GM23338 (cell line): ENCODE measurements at regions not wholly inside any gene's neighbourhood (a gene's known extent, or its start where the extent isn't known, plus 50 kb on each side); places are given as distances from the start of the nearest gene placed in this dataset.

Experiments used
- ATAC-seq: fragments of 200-7000 bp; cut with Tn5 transposase; 3 replicates; pipeline ENCODE4 v1.9.1; 2020
- DNase-seq: peaks from one replicate; pipeline ENCODE4 v3.0.0-alpha.2; 2015; ENCODE audit warnings: low spot score
- H2AFZ ChIP-seq: fragments of 200-600 bp; sonication (generic); 2 replicates; pipeline ENCODE4 v1.8.0; 2016; ENCODE audit warnings: antibody characterized with exemption, mild to moderate bottlenecking, moderate library complexity
- H3F3A ChIP-seq: fragments of 200-600 bp; sonication (generic); replicated peaks from 2 replicates; pipeline ENCODE4 v1.8.0; 2017; ENCODE audit warnings: antibody characterized with exemption, mixed run types, low read depth
- H3K27ac ChIP-seq: fragments of 200-600 bp; sonication (generic); 2 replicates; pipeline ENCODE4 v1.6.1; 2016; ENCODE audit warnings: low read depth
- H3K27me3 ChIP-seq: fragments of 200-600 bp; sonication (generic); 2 replicates; pipeline ENCODE4 v1.8.0; 2016; ENCODE audit warnings: mild to moderate bottlenecking, mixed run types, moderate library complexity; ENCODE audit not compliant: insufficient read depth
- H3K36me3 ChIP-seq: fragments of 200-600 bp; sonication (generic); 2 replicates; pipeline ENCODE4 v1.8.0; 2016; ENCODE audit warnings: mild to moderate bottlenecking; ENCODE audit not compliant: insufficient read depth
- H3K4me1 ChIP-seq: fragments of 200-600 bp; sonication (generic); 2 replicates; pipeline ENCODE4 v1.8.0; 2016; ENCODE audit warnings: mild to moderate bottlenecking, moderate library complexity; ENCODE audit not compliant: insufficient read depth
- H3K4me2 ChIP-seq: fragments of 200-600 bp; sonication (generic); 2 replicates; pipeline ENCODE4 v1.7.1; 2017; ENCODE audit warnings: mixed run types
- H3K4me3 ChIP-seq: fragments of 200-600 bp; sonication (generic); 2 replicates; pipeline ENCODE4 v1.6.1; 2016; ENCODE audit warnings: mixed run types
- H3K79me2 ChIP-seq: fragments of 200-600 bp; sonication (generic); replicated peaks from 2 replicates; pipeline ENCODE4 v1.8.0; 2017; ENCODE audit warnings: mild to moderate bottlenecking; ENCODE audit not compliant: insufficient read depth
- H3K9me2 ChIP-seq: fragments of 200-600 bp; sonication (generic); 2 replicates; pipeline ENCODE4 v1.8.0; 2017; ENCODE audit not compliant: insufficient read depth
- H4K20me1 ChIP-seq: fragments of 200-600 bp; sonication (generic); replicated peaks from 2 replicates; pipeline ENCODE4 v1.8.0; 2017; ENCODE audit warnings: mild to moderate bottlenecking; ENCODE audit not compliant: insufficient read depth
- H3K27ac Mint-ChIP-seq: 2 replicates; pipeline ENCODE4 v1.8.0; 2020; ENCODE audit warnings: inconsistent platforms, mild to moderate bottlenecking, moderate library complexity, mixed read lengths
- H3K27me3 Mint-ChIP-seq: 3 replicates; pipeline ENCODE4 v1.8.0; 2022; ENCODE audit warnings: low read depth, mild to moderate bottlenecking, moderate library complexity, mixed read lengths, inconsistent platforms; ENCODE audit not compliant: insufficient read depth, poor library complexity
- H3K36me3 Mint-ChIP-seq: 3 replicates; pipeline ENCODE4 v1.8.0; 2021; ENCODE audit warnings: low read depth, mild to moderate bottlenecking, inconsistent platforms, moderate library complexity, mixed read lengths
- H3K4me1 Mint-ChIP-seq: 3 replicates; pipeline ENCODE4 v1.8.0; 2020; ENCODE audit warnings: mild to moderate bottlenecking, inconsistent platforms, mixed read lengths
- H3K4me3 Mint-ChIP-seq: 3 replicates; pipeline ENCODE4 v1.8.0; 2021; ENCODE audit warnings: moderate library complexity, mild to moderate bottlenecking, inconsistent platforms, mixed read lengths
- H3K9me3 Mint-ChIP-seq: 3 replicates; pipeline ENCODE4 v1.8.0; 2020; ENCODE audit warnings: moderate library complexity, mild to moderate bottlenecking, inconsistent platforms, mixed read lengths
- CREB1 ChIP-seq: fragments of 250-450 bp; sonication (Bioruptor Pico); IDR thresholded peaks from 2 replicates; pipeline ENCODE4 v1.5.0; 2020; ENCODE audit warnings: low read depth, mild to moderate bottlenecking, moderate library complexity
- EZH2 ChIP-seq: fragments of 200-600 bp; sonication (generic); IDR thresholded peaks from one replicate; pipeline ENCODE4 v1.8.0; 2017; ENCODE audit warnings: antibody characterized with exemption, mild to moderate bottlenecking, low read depth; ENCODE audit not compliant: unreplicated experiment
- EZH2phosphoT487 ChIP-seq: fragments of 200-600 bp; sonication (generic); IDR thresholded peaks from one replicate; pipeline ENCODE4 v1.8.1; 2018; ENCODE audit warnings: antibody characterized with exemption; ENCODE audit not compliant: unreplicated experiment
- JUNB ChIP-seq: IDR thresholded peaks from one replicate; pipeline ENCODE4 v1.6.1; 2016; ENCODE audit warnings: antibody characterized with exemption; ENCODE audit not compliant: unreplicated experiment
- NANOG ChIP-seq: IDR thresholded peaks from 2 replicates; pipeline ENCODE4 v1.6.1; 2016; ENCODE audit warnings: antibody characterized with exemption, borderline replicate concordance
- STAT1 ChIP-seq: IDR thresholded peaks from one replicate; pipeline ENCODE4 v1.6.1; 2016; ENCODE audit warnings: antibody characterized with exemption; ENCODE audit not compliant: unreplicated experiment
- ZNF114 ChIP-seq: fragments of 250-450 bp; sonication (Bioruptor Pico); IDR thresholded peaks from 2 replicates; pipeline ENCODE4 v1.5.0; 2020; ENCODE audit warnings: mild to moderate bottlenecking, moderate library complexity
- ZNF331 ChIP-seq: fragments of 250-450 bp; sonication (Bioruptor Pico); IDR thresholded peaks from 2 replicates; pipeline ENCODE4 v1.5.0; 2020; ENCODE audit warnings: low read depth, mild to moderate bottlenecking, moderate library complexity
- TF ChIP-seq, protein P1 (sequence below), 2 experiments: fragments of 200-600 bp in 1 of 2; sonication (generic) in 1 of 2; conservative IDR thresholded peaks; 2 replicates each; pipeline versions ENCODE4 v1.5.1 to v1.6.1; 2016 to 2017; ENCODE audit warnings: antibody characterized with exemption in 2 of 2, low read depth in 2 of 2, mild to moderate bottlenecking in 2 of 2, moderate library complexity in 1 of 2
- TF ChIP-seq, protein P2 (sequence below): IDR thresholded peaks from 2 replicates; pipeline ENCODE4 v1.6.1; 2016; ENCODE audit warnings: antibody characterized with exemption
- TF ChIP-seq, protein P3 (sequence below): IDR thresholded peaks from one replicate; pipeline ENCODE4 v1.6.1; 2018; ENCODE audit warnings: antibody characterized with exemption; ENCODE audit not compliant: unreplicated experiment

DNA sequence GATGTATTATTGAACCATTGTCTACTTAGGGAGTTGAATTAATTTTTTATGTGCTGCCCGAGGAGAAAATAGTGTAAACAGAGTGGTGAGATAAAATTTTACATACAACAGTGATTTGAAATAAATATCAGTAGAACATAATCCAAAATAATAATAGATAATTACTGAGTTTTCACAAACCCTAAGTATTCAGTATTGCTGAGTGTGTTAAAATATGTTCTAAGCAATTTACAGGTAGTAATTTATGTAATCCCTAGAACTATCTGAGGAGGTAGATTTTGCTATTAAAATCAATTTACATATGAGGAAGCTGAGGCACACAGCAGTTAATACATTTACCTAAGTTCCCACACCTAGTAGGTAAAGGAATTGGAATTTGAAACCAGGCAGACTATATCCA is 134.7 kb upstream of the FAT1 start (continued):
- TF ChIP-seq CREB1 (CRISPR knock-in tag): no peak
- TF ChIP-seq ZNF331 (CRISPR knock-in tag): no peak
- no peak for TF ChIP-seq EZH2
- TF ChIP-seq, protein P1, sequence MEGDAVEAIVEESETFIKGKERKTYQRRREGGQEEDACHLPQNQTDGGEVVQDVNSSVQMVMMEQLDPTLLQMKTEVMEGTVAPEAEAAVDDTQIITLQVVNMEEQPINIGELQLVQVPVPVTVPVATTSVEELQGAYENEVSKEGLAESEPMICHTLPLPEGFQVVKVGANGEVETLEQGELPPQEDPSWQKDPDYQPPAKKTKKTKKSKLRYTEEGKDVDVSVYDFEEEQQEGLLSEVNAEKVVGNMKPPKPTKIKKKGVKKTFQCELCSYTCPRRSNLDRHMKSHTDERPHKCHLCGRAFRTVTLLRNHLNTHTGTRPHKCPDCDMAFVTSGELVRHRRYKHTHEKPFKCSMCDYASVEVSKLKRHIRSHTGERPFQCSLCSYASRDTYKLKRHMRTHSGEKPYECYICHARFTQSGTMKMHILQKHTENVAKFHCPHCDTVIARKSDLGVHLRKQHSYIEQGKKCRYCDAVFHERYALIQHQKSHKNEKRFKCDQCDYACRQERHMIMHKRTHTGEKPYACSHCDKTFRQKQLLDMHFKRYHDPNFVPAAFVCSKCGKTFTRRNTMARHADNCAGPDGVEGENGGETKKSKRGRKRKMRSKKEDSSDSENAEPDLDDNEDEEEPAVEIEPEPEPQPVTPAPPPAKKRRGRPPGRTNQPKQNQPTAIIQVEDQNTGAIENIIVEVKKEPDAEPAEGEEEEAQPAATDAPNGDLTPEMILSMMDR (conservative IDR thresholded peaks at IDR 0.05; ENCODE audit: low read depth in 2 of 2): no peak
- no peak for TF ChIP-seq JUNB
- no peak for TF ChIP-seq EZH2phosphoT487
- TF ChIP-seq, protein P2, sequence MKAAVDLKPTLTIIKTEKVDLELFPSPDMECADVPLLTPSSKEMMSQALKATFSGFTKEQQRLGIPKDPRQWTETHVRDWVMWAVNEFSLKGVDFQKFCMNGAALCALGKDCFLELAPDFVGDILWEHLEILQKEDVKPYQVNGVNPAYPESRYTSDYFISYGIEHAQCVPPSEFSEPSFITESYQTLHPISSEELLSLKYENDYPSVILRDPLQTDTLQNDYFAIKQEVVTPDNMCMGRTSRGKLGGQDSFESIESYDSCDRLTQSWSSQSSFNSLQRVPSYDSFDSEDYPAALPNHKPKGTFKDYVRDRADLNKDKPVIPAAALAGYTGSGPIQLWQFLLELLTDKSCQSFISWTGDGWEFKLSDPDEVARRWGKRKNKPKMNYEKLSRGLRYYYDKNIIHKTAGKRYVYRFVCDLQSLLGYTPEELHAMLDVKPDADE: no peak
- TF ChIP-seq ZNF114 (CRISPR knock-in tag): no peak
- no peak for TF ChIP-seq STAT1
- TF ChIP-seq, protein P3, sequence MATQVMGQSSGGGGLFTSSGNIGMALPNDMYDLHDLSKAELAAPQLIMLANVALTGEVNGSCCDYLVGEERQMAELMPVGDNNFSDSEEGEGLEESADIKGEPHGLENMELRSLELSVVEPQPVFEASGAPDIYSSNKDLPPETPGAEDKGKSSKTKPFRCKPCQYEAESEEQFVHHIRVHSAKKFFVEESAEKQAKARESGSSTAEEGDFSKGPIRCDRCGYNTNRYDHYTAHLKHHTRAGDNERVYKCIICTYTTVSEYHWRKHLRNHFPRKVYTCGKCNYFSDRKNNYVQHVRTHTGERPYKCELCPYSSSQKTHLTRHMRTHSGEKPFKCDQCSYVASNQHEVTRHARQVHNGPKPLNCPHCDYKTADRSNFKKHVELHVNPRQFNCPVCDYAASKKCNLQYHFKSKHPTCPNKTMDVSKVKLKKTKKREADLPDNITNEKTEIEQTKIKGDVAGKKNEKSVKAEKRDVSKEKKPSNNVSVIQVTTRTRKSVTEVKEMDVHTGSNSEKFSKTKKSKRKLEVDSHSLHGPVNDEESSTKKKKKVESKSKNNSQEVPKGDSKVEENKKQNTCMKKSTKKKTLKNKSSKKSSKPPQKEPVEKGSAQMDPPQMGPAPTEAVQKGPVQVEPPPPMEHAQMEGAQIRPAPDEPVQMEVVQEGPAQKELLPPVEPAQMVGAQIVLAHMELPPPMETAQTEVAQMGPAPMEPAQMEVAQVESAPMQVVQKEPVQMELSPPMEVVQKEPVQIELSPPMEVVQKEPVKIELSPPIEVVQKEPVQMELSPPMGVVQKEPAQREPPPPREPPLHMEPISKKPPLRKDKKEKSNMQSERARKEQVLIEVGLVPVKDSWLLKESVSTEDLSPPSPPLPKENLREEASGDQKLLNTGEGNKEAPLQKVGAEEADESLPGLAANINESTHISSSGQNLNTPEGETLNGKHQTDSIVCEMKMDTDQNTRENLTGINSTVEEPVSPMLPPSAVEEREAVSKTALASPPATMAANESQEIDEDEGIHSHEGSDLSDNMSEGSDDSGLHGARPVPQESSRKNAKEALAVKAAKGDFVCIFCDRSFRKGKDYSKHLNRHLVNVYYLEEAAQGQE: no peak
- TF ChIP-seq NANOG: no peak

DNA sequence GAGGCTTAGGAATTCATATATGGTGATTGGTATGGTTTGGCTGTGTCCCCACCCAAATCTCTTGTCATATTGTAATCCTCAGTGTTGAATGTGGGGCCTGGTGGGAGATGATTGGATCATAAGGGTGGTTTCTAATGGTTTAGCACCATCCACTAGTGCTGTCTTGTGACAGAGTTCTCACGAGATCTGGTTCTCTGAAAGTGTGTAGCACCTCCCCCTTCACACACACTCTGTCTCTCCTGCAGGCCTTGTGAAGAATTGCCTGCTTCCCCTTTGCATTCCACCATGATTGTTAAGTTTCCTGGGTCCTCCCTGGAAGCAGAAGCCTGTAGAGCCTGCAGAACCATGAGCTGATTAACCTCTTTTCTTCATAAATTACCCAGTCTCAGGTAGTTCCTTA is 135.8 kb upstream of the FAT1 start:
- H3K4me1 Mint-ChIP-seq: no peaks in the 10 kb centered on the region
- H2AFZ ChIP-seq: peak overlapping the region; percentile 24; the same call in 1 of the 2 replicates
- H3K36me3 Mint-ChIP-seq: no peaks in the 10 kb centered on the region
- no peak overlapping the region for H3K4me2 ChIP-seq
- no peaks in the 10 kb centered on the region for H4K20me1 ChIP-seq
- peaks cover 3% of the 10 kb centered on the region; the same call in 1 of the 2 replicates for H3K9me2 ChIP-seq
- H3K27me3 Mint-ChIP-seq: no peaks in the 10 kb centered on the region
- no peaks in the 10 kb centered on the region for H3F3A ChIP-seq
- no peaks in the 10 kb centered on the region for H3K36me3 ChIP-seq
- H3K4me1 ChIP-seq: no peaks in the 10 kb centered on the region
- DNase-seq (peak; percentile 23), ATAC-seq (no peak)
- H3K4me3 Mint-ChIP-seq: no peak overlapping the region
- no peak overlapping the region for H3K27ac Mint-ChIP-seq
- H3K4me3 ChIP-seq: no peak overlapping the region
- no peaks in the 10 kb centered on the region for H3K27me3 ChIP-seq
- H3K27ac ChIP-seq: no peak overlapping the region
- H3K9me3 Mint-ChIP-seq: no peaks in the 10 kb centered on the region
- TF ChIP-seq, protein P2: no peak
- TF ChIP-seq, protein P1 (conservative IDR thresholded peaks at IDR 0.05; ENCODE audit: low read depth in 2 of 2): 0 out of 4 replicates have a peak, but pooled peaks of 1 of the 2 experiments have one; percentile 13
- TF ChIP-seq CREB1 (CRISPR knock-in tag): no peak
- no peaks in the 10 kb centered on the region for H3K79me2 ChIP-seq
